K562 (cell line): ENCODE measurements at regions not wholly inside any gene's neighbourhood (a gene's known extent, or its start where the extent isn't known, plus 50 kb on each side); places are given as distances from the start of the nearest gene placed in this dataset.

Source experiments
- ATF1 ChIP-seq, 2 experiments: fragments of 450-650 bp in 1 of 2; IDR thresholded peaks; 2 replicates each; pipeline ENCODE4 v1.6.1; 2016; ENCODE audit warnings: missing compliant biosample characterization in 1 of 2, missing genetic modification characterization in 1 of 2
- CHD2 ChIP-seq: IDR thresholded peaks from 2 replicates; pipeline ENCODE4 v1.6.1; 2011; ENCODE audit warnings: low read depth, low read length
- CTBP1 ChIP-seq: fragments of 450-650 bp; IDR thresholded peaks from 2 replicates; pipeline ENCODE4 v1.6.1; 2016; ENCODE audit warnings: borderline replicate concordance
- DPF2 ChIP-seq: fragments of 450-650 bp; IDR thresholded peaks from 2 replicates; pipeline ENCODE4 v1.6.1; 2016
- E2F8 ChIP-seq: fragments of 450-650 bp; IDR thresholded peaks from 2 replicates; pipeline ENCODE4 v1.7.1; 2018; ENCODE audit warnings: mild to moderate bottlenecking, low read depth; ENCODE audit not compliant: partially characterized antibody
- ELF4 ChIP-seq: fragments of 450-650 bp; formaldehyde crosslinking; IDR thresholded peaks from 2 replicates; pipeline ENCODE4 v1.4.0; 2022; ENCODE audit warnings: missing genetic modification characterization
- ESRRB ChIP-seq: fragments of 250-450 bp; sonication (Bioruptor Pico); IDR thresholded peaks from 2 replicates; pipeline ENCODE4 v1.5.0; 2020; ENCODE audit warnings: mild to moderate bottlenecking, moderate library complexity, borderline replicate concordance
- KLF1 ChIP-seq: fragments of 450-650 bp; IDR thresholded peaks from 2 replicates; pipeline ENCODE4 v1.6.1; 2016; ENCODE audit warnings: missing genetic modification characterization, missing compliant biosample characterization
- MGA ChIP-seq: fragments of 450-650 bp; IDR thresholded peaks from 2 replicates; pipeline ENCODE4 v1.6.1; 2016; ENCODE audit warnings: mild to moderate bottlenecking, moderate library complexity
- SMAD4 ChIP-seq: fragments of 250-450 bp; sonication (Bioruptor Pico); conservative IDR thresholded peaks from 2 replicates; pipeline ENCODE4 v1.8.0; 2021; ENCODE audit warnings: inconsistent platforms, mild to moderate bottlenecking, moderate library complexity
- SOX6 ChIP-seq: fragments of 450-650 bp; IDR thresholded peaks from 2 replicates; pipeline ENCODE4 v1.6.1; 2014; ENCODE audit warnings: mild to moderate bottlenecking
- TCF3 ChIP-seq: sonication (generic); formaldehyde crosslinking; IDR thresholded peaks from 2 replicates; pipeline ENCODE4 v1.4.0; 2020; ENCODE audit warnings: mild to moderate bottlenecking, missing genetic modification reagents
- TRIM24 ChIP-seq, 2 experiments: fragments of 450-650 bp; IDR thresholded peaks; 2 replicates each; pipeline ENCODE4 v1.6.1; 2016
- ZNF668 ChIP-seq: fragments of 250-450 bp; sonication (Bioruptor Pico); IDR thresholded peaks from 2 replicates; pipeline ENCODE4 v1.8.0; 2022; ENCODE audit warnings: mild to moderate bottlenecking, inconsistent platforms

GRCh38 chr3:72052841-72053409, 268.0 kb upstream of the PROK2 start (continued):
- no peak for TF ChIP-seq SMAD4 (CRISPR knock-in tag)
- peak; percentile 19; the same call in 1 of the 2 replicates for TF ChIP-seq CTBP1
- TF ChIP-seq TRIM24 (IDR thresholded peaks at IDR 0.05) = peak; percentile 30 to 71; a peak in 3 of 4 replicates
- TF ChIP-seq ZNF668 = no peak
- peak; percentile 59 for TF ChIP-seq E2F8
- TF ChIP-seq MGA = peak; percentile 38; the same call in 1 of the 2 replicates
- peak; percentile 79 for TF ChIP-seq DPF2
- TF ChIP-seq ESRRB = no peak
- TF ChIP-seq TCF3 (CRISPR knock-in tag) = 0 out of 2 replicates have a peak, but pooled peaks have one; percentile 13
- TF ChIP-seq KLF1 (tag) = no peak
- TF ChIP-seq ELF4 (CRISPR knock-in tag) = no peak
- TF ChIP-seq CHD2 = peak; percentile 41; the same call in 1 of the 2 replicates
- TF ChIP-seq SOX6 = peak; percentile 47; the same call in 1 of the 2 replicates
- TF ChIP-seq ATF1 (CRISPR knock-in tag; IDR thresholded peaks at IDR 0.05) = peak; percentile 48; the same call in 1 of the 2 replicates
- TF ChIP-seq ATF1 (tag; IDR thresholded peaks at IDR 0.05) = peak; percentile 96
